Testis (tissue), 2 donors: ENCODE measurements at regions not wholly inside any gene's neighbourhood (a gene's known extent, or its start where the extent isn't known, plus 50 kb on each side); places are given as distances from the start of the nearest gene placed in this dataset.

Experiments used
- DNase-seq: peaks from one replicate; pipeline ENCODE4 v3.0.0-alpha.2; 2019
- H3K27ac ChIP-seq, 2 donors: fragments of 200-600 bp; sonication (generic); one replicate each; pipeline ENCODE4 v1.5.1; 2019
- H3K27me3 ChIP-seq: fragments of 200-600 bp; sonication (generic); one replicate; pipeline ENCODE4 v1.5.1; 2019
- H3K36me3 ChIP-seq: fragments of 200-600 bp; sonication (generic); one replicate; pipeline ENCODE4 v1.5.1; 2017; ENCODE audit warnings: low read depth; ENCODE audit errors: missing control alignments
- H3K4me1 ChIP-seq: fragments of 200-600 bp; sonication (generic); one replicate; pipeline ENCODE4 v1.5.1; 2019
- H3K4me3 ChIP-seq, 2 donors: fragments of 200-600 bp; sonication (generic); one replicate each; pipeline ENCODE4 v1.5.1; 2017 to 2019
- H3K9me3 ChIP-seq: fragments of 200-600 bp; sonication (generic); one replicate; pipeline ENCODE4 v1.5.1; 2017
- CTCF ChIP-seq, 3 experiments: fragments of 450-650 bp in 2 of 3; fragments of 200-600 bp in 1 of 3; sonication (generic) in 1 of 3; IDR thresholded peaks; one replicate each; pipeline ENCODE4 v1.5.1; 2016 to 2019; ENCODE audit warnings: antibody characterized with exemption in 3 of 3, mild to moderate bottlenecking in 2 of 3, moderate library complexity in 1 of 3
- POLR2A ChIP-seq: fragments of 450-650 bp; IDR thresholded peaks from one replicate; pipeline ENCODE4 v1.6.1; 2017; ENCODE audit warnings: antibody characterized with exemption, mild to moderate bottlenecking, moderate library complexity
- WGBS, 2 donors: methylation state at CpG; one replicate each; pipeline ENCODE4 v1.1.5; 2018; 5-methylcytosine and 5-hydroxymethylcytosine counted together
- intact Hi-C: fragments of 100-400 bp; cut with DNase I; formaldehyde crosslinking; loops from one replicate; pipeline ENCODE4 v1.15.1; 2023; ENCODE audit warnings: low total_unique reads

- no peaks in the 10 kb centered on the region for H3K27me3 ChIP-seq
- H3K4me3 ChIP-seq = peak overlapping the region; percentile 11 to 29
- no peaks in the 10 kb centered on the region for H3K36me3 ChIP-seq
- DNase-seq = peak; percentile 58
- intact Hi-C loops = no loop called here
- TF ChIP-seq POLR2A (no peak), CTCF (IDR thresholded peaks at IDR 0.05) (peak; percentile 57 to 74 (median 65))
- no peaks in the 10 kb centered on the region for H3K9me3 ChIP-seq
- H3K4me1 ChIP-seq = no peaks in the 10 kb centered on the region
- no peak overlapping the region for H3K27ac ChIP-seq
- 27 to 31% methylated on average over 12 of the region's 12 CpGs for WGBS, 2 donors
Observed at GRCh38 chr11:127345819-127346459, 345.4 kb upstream of the KIRREL3 start.

DNA sequence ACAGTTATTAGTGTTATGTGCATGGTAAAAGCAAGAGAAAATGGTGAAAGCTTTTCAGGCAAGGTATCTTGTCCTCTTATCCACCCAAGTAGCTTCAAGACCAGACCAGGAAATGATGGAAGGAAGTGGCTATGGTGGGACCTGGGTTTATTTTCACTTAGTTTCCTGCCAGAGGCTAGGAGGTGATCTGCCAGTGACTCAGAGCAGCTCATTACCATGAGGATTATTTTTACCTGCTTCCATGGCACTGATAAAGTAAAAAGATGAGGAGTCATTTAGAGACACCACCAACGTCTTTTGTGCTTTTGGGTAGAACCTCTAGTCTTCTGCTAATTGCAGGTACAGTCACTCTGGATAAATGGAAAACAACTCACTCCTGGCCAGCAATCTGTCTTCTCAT lies 339.9 kb upstream of the KIRREL3 start:
- intact Hi-C loops = no loop called here

GRCh38 chr11:127339376-127339775 lies 338.8 kb upstream of the KIRREL3 start:
- no peak for TF ChIP-seq POLR2A
- TF ChIP-seq CTCF (IDR thresholded peaks at IDR 0.05) = no peak
- H3K36me3 ChIP-seq = no peaks in the 10 kb centered on the region
- H3K4me3 ChIP-seq = no peak overlapping the region
- WGBS, 2 donors = 100% methylated on average over 1 of the region's 1 CpG
- H3K27me3 ChIP-seq = no peaks in the 10 kb centered on the region
- no peak for DNase-seq
- H3K4me1 ChIP-seq = no peaks in the 10 kb centered on the region
- H3K9me3 ChIP-seq = no peaks in the 10 kb centered on the region
- intact Hi-C loops = no loop called here
- H3K27ac ChIP-seq = no peak overlapping the region

More for the DNA sequence above, 339.9 kb upstream of the KIRREL3 start:
- no peak overlapping the region for H3K27ac ChIP-seq
- no peak for TF ChIP-seq CTCF (IDR thresholded peaks at IDR 0.05)
- no peak for TF ChIP-seq POLR2A
- H3K4me3 ChIP-seq = no peak overlapping the region
- no peaks in the 10 kb centered on the region for H3K27me3 ChIP-seq
- no peaks in the 10 kb centered on the region for H3K4me1 ChIP-seq
- no peaks in the 10 kb centered on the region for H3K9me3 ChIP-seq
- WGBS, 2 donors = 81 to 85% methylated on average over 1 of the region's 1 CpG
- no peaks in the 10 kb centered on the region for H3K36me3 ChIP-seq
- DNase-seq = no peak

GRCh38 chr11:127338380-127339259 lies 338.1 kb upstream of the KIRREL3 start:
- TF ChIP-seq CTCF (IDR thresholded peaks at IDR 0.05) (no peak), POLR2A (no peak)
- 77 to 83% methylated on average over 6 of the region's 6 CpGs for WGBS, 2 donors
- Histone ChIP-seq H3K9me3 (no peaks in the 10 kb centered on the region), H3K4me1 (no peaks in the 10 kb centered on the region), H3K36me3 (no peaks in the 10 kb centered on the region), H3K27ac (no peak overlapping the region), H3K4me3 (no peak overlapping the region), H3K27me3 (no peaks in the 10 kb centered on the region)
- DNase-seq = no peak
- intact Hi-C loops = no loop called here
